Caco-2 (cell line): ENCODE measurements at regions not wholly inside any gene's neighbourhood (a gene's known extent, or its start where the extent isn't known, plus 50 kb on each side); places are given as distances from the start of the nearest gene placed in this dataset.

Experiments
- BruUV-seq: library from RNA; stranded (reverse); fragments of 400-500 nt; replicated peaks from 2 replicates; lab custom pipeline; 2021; lab: Mats Ljungman, UMichigan
- CTCF ChIA-PET: fragments of 300-600 bp; sonication (Branson Sonifier 250); formaldehyde crosslinking; loops from one replicate; lab custom pipeline; 2022; ENCODE audit warnings: antibody characterized with exemption; lab: Charles Lee
- POLR2A ChIA-PET: fragments of 300-600 bp; sonication (Branson Sonifier 250); formaldehyde crosslinking; loops from one replicate; lab custom pipeline; 2022; ENCODE audit warnings: antibody characterized with exemption; lab: Charles Lee
- DNase-seq, 2 experiments: peaks; one replicate each; pipeline versions ENCODE4 v3.0.0 to v3.0.0-alpha.2; 2020 to 2022
- H3K27me3 ChIP-seq: replicated peaks from 2 replicates; pipeline ENCODE4 v1.6.0; 2011; ENCODE audit warnings: low read length; ENCODE audit not compliant: control insufficient read depth, insufficient read depth
- H3K36me3 ChIP-seq: 2 replicates; pipeline ENCODE4 v1.5.1; 2011; ENCODE audit warnings: low read length; ENCODE audit not compliant: control insufficient read depth, insufficient read depth
- H3K4me1 ChIP-seq: fragments of 250-450 bp; sonication (Bioruptor Pico); 2 replicates; pipeline ENCODE4 v1.5.1; 2020; ENCODE audit warnings: mild to moderate bottlenecking
- H3K4me3 ChIP-seq: 2 replicates; pipeline ENCODE4 v1.5.1; 2011; ENCODE audit warnings: low read depth, mild to moderate bottlenecking, control low read depth, low read length
- H3K9me3 ChIP-seq: fragments of 250-450 bp; sonication (Bioruptor Pico); 2 replicates; pipeline ENCODE4 v1.5.1; 2020; ENCODE audit warnings: mild to moderate bottlenecking, moderate library complexity
- H3K27ac Mint-ChIP-seq: one replicate; pipeline ENCODE4 v1.8.0; 2022; ENCODE audit warnings: mixed read lengths; ENCODE audit not compliant: unreplicated experiment
- H3K27me3 Mint-ChIP-seq: one replicate; pipeline ENCODE4 v1.8.0; 2022; ENCODE audit warnings: mixed read lengths; ENCODE audit not compliant: insufficient read depth, unreplicated experiment
- H3K36me3 Mint-ChIP-seq: one replicate; pipeline ENCODE4 v1.8.0; 2022; ENCODE audit warnings: mild to moderate bottlenecking, mixed read lengths; ENCODE audit not compliant: insufficient read depth, unreplicated experiment
- H3K4me1 Mint-ChIP-seq: one replicate; pipeline ENCODE4 v1.8.0; 2022; ENCODE audit warnings: low read depth, mixed read lengths; ENCODE audit not compliant: unreplicated experiment
- H3K4me3 Mint-ChIP-seq: one replicate; pipeline ENCODE4 v1.8.0; 2022; ENCODE audit warnings: mild to moderate bottlenecking, moderate library complexity, mixed read lengths; ENCODE audit not compliant: unreplicated experiment
- H3K9me3 Mint-ChIP-seq: one replicate; pipeline ENCODE4 v1.8.0; 2022; ENCODE audit warnings: mixed read lengths; ENCODE audit not compliant: unreplicated experiment
- intact Hi-C: fragments of 100-400 bp; cut with micrococcal nuclease; formaldehyde crosslinking; loops from one replicate; pipeline ENCODE4 v1.10.0; 2022; ENCODE audit not compliant: unreplicated experiment
- TF ChIP-seq, protein P1 (sequence below), 2 experiments: fragments of 200-600 bp in 1 of 2; IDR thresholded peaks; 1 replicate in 1 of 2; 2 replicates in 1 of 2; pipeline versions ENCODE4 v1.5.1 to v1.8.0; 2011 to 2022; ENCODE audit warnings: antibody characterized with exemption in 1 of 2, control low read depth in 1 of 2, inconsistent platforms in 1 of 2, low read depth in 1 of 2, low read length in 1 of 2, mild to moderate bottlenecking in 1 of 2, moderate library complexity in 1 of 2; ENCODE audit not compliant: insufficient read depth in 1 of 2, severe bottlenecking in 1 of 2, unreplicated experiment in 1 of 2

DNA sequence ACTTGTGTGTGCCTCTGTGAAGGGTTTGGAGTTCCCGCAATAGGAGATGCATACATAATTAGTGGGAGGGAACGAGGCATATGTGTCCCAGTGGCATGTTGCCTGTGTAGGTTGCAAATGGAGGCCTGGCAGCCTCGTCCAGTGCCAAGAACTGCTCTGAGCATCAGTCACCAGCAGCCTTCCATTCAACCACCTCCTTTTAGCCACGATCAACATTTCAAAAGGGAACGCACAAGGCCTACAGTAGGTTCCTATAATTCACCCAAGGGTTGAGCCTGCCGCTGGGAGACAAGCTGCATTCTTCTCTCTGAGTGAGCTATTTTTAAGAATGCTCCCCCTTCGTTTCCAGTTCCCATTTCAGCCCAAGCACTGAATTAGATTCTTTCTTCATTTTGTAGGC lies 78.8 kb upstream of the CTNNB1 start:
- ChIA-PET POLR2A (no interaction called here), CTCF (no interaction called here)
- no peaks in the 10 kb centered on the region for H3K36me3 Mint-ChIP-seq
- Histone ChIP-seq H3K9me3 (no peaks in the 10 kb centered on the region), H3K36me3 (no peaks in the 10 kb centered on the region), H3K4me3 (no peak overlapping the region), H3K4me1 (no peaks in the 10 kb centered on the region; the same call in 1 of the 2 replicates), H3K27me3 (no peaks in the 10 kb centered on the region)
- H3K4me3 Mint-ChIP-seq = no peak overlapping the region
- BruUV-seq = no TSS peak
- no peak for DNase-seq
- TF ChIP-seq, protein P1, sequence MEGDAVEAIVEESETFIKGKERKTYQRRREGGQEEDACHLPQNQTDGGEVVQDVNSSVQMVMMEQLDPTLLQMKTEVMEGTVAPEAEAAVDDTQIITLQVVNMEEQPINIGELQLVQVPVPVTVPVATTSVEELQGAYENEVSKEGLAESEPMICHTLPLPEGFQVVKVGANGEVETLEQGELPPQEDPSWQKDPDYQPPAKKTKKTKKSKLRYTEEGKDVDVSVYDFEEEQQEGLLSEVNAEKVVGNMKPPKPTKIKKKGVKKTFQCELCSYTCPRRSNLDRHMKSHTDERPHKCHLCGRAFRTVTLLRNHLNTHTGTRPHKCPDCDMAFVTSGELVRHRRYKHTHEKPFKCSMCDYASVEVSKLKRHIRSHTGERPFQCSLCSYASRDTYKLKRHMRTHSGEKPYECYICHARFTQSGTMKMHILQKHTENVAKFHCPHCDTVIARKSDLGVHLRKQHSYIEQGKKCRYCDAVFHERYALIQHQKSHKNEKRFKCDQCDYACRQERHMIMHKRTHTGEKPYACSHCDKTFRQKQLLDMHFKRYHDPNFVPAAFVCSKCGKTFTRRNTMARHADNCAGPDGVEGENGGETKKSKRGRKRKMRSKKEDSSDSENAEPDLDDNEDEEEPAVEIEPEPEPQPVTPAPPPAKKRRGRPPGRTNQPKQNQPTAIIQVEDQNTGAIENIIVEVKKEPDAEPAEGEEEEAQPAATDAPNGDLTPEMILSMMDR (IDR thresholded peaks at IDR 0.05; ENCODE audit: insufficient read depth in 1 of 2, low read depth in 1 of 2, low read length in 1 of 2, severe bottlenecking in 1 of 2, unreplicated experiment in 1 of 2) = no peak
- H3K9me3 Mint-ChIP-seq = no peaks in the 10 kb centered on the region
- no peaks in the 10 kb centered on the region for H3K27me3 Mint-ChIP-seq
- intact Hi-C loops = no loop called here
- peaks cover 14% of the 10 kb centered on the region for H3K4me1 Mint-ChIP-seq
- H3K27ac Mint-ChIP-seq = no peak overlapping the region

DNA sequence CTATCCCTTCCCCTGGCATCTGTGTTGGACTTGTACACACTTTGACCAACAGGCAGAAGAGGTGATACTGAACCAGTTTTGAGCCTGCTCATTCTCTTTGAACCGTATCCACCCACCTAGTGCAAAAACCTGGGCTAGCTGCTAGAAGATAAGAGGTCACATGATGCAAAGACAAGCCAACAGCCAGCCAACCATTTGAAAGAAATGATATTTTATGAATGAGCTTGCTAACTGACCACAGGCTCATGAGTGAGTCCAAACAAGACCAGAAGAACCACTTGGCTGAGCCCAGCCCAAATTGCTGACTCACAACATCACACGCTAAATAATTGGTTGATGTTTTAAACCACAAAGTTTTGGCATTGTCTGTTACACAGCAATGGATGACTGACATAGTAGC lies 74.0 kb upstream of the CTNNB1 start:
- ChIA-PET POLR2A (no interaction called here), CTCF (no interaction called here)
- Mint-ChIP-seq H3K9me3 (peaks cover 22% of the 10 kb centered on the region), H3K4me1 (no peaks in the 10 kb centered on the region), H3K27ac (no peak overlapping the region), H3K27me3 (no peaks in the 10 kb centered on the region), H3K36me3 (no peaks in the 10 kb centered on the region), H3K4me3 (no peak overlapping the region)
- BruUV-seq = no TSS peak
- no peak overlapping the region for H3K4me3 ChIP-seq
- no peaks in the 10 kb centered on the region for H3K27me3 ChIP-seq
- no peaks in the 10 kb centered on the region for H3K4me1 ChIP-seq
- H3K36me3 ChIP-seq = no peaks in the 10 kb centered on the region
- DNase-seq = no peak
- intact Hi-C loops = no loop called here
- TF ChIP-seq, protein P1 (IDR thresholded peaks at IDR 0.05; ENCODE audit: insufficient read depth in 1 of 2, low read depth in 1 of 2, low read length in 1 of 2, severe bottlenecking in 1 of 2, unreplicated experiment in 1 of 2) = no peak
- peaks cover 17% of the 10 kb centered on the region; the same call in 1 of the 2 replicates for H3K9me3 ChIP-seq

DNA sequence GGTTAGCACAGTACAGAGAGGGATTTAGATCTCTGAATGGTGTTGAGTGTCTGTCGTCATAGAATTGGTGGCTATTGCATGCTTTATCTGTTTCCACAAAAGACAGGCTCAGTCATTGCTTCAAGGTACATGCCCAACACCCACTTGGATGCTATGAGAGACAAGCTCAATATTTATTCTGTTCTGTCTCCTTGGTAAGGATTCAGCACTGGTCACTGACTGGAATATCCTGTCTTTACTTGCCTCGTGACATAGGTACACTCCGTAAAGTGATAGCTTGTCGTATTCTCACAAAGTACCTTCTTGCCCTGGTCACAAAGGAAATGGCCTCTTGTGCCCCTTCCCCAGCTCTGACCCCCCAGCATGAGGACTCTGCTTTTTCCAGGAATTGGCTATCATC lies 72.8 kb upstream of the CTNNB1 start:
- H3K9me3 ChIP-seq = peaks cover 22% of the 10 kb centered on the region; the same call in 1 of the 2 replicates
- no peak for DNase-seq
- POLR2A ChIA-PET = no interaction called here
- BruUV-seq = no TSS peak
- CTCF ChIA-PET = no interaction called here
- no peaks in the 10 kb centered on the region for H3K27me3 ChIP-seq
- no peaks in the 10 kb centered on the region for H3K27me3 Mint-ChIP-seq
- H3K4me3 ChIP-seq = no peak overlapping the region
- TF ChIP-seq, protein P1 (IDR thresholded peaks at IDR 0.05; ENCODE audit: insufficient read depth in 1 of 2, low read depth in 1 of 2, low read length in 1 of 2, severe bottlenecking in 1 of 2, unreplicated experiment in 1 of 2) = no peak
- H3K4me1 ChIP-seq = peaks cover 4% of the 10 kb centered on the region; the same call in 1 of the 2 replicates
- peaks cover 24% of the 10 kb centered on the region for H3K9me3 Mint-ChIP-seq
- no peak overlapping the region for H3K27ac Mint-ChIP-seq
- intact Hi-C loops = no loop called here
- no peaks in the 10 kb centered on the region for H3K36me3 ChIP-seq
- H3K4me3 Mint-ChIP-seq = no peak overlapping the region
- no peaks in the 10 kb centered on the region for H3K36me3 Mint-ChIP-seq
- no peaks in the 10 kb centered on the region for H3K4me1 Mint-ChIP-seq
